ENCODE measurements at regions not wholly inside any gene's neighbourhood (a gene's known extent, or its start where the extent isn't known, plus 50 kb on each side); places are given as distances from the start of the nearest gene placed in this dataset.

DNA sequence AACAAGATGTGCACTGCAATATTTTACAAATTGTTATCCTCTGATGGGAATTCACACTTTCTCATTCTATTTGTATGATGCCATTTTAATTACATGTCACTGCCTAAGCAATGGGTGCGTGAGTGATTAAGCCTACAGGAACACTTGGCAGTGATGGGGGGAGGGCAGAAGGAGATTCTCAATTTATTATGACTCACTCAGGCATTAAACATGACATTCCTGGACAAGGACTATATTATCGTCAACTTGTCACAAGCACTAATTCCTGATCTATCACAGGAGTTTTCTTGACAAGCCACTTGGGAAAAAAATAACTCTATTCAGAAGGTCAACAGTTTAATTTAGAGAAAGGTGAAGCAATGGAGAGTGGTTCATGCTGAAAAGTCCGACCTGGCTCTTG, 556.8 kb downstream of the NSUN3 start:
- no peak for TF ChIP-seq POLR2A (IDR thresholded peaks at IDR 0.05)
- TF ChIP-seq, protein P1, sequence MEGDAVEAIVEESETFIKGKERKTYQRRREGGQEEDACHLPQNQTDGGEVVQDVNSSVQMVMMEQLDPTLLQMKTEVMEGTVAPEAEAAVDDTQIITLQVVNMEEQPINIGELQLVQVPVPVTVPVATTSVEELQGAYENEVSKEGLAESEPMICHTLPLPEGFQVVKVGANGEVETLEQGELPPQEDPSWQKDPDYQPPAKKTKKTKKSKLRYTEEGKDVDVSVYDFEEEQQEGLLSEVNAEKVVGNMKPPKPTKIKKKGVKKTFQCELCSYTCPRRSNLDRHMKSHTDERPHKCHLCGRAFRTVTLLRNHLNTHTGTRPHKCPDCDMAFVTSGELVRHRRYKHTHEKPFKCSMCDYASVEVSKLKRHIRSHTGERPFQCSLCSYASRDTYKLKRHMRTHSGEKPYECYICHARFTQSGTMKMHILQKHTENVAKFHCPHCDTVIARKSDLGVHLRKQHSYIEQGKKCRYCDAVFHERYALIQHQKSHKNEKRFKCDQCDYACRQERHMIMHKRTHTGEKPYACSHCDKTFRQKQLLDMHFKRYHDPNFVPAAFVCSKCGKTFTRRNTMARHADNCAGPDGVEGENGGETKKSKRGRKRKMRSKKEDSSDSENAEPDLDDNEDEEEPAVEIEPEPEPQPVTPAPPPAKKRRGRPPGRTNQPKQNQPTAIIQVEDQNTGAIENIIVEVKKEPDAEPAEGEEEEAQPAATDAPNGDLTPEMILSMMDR (IDR thresholded peaks at IDR 0.05): no peak
